ENCODE measurements at regions not wholly inside any gene's neighbourhood (a gene's known extent, or its start where the extent isn't known, plus 50 kb on each side); places are given as distances from the start of the nearest gene placed in this dataset.

DNA sequence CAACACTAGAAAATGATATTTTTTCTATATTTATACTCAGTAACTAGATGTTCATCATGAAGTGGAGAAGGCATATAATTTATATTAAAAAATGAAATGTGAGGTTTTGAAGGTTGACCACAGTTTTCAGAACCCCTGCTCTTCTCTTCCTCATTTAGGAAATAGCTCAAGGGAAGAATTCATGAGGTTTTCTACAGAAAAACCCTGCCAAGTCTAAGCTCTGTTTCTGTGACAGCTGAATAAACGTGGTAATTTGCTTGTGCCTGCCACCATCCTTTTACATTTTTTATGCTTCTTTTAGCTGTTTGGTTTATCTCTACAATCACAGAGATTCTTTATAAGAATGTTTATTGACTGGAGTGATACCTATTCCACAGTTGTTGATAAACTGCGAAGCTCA, 630.3 kb upstream of the POT1 start:
- Histone ChIP-seq H3K4me1 (no peaks in the 10 kb centered on the region), H3K9me3 (peaks cover 0 to 9% (median 0%) of the 10 kb centered on the region in 11 donors), H3K27ac (no peak overlapping the region), H3K4me3 (no peak overlapping the region), H3K36me3 (no peaks in the 10 kb centered on the region), H3K27me3 (no peaks in the 10 kb centered on the region)
- WGBS, 2 donors = 73 to 77% methylated on average over 2 of the region's 2 CpGs
- TF ChIP-seq, protein P1, sequence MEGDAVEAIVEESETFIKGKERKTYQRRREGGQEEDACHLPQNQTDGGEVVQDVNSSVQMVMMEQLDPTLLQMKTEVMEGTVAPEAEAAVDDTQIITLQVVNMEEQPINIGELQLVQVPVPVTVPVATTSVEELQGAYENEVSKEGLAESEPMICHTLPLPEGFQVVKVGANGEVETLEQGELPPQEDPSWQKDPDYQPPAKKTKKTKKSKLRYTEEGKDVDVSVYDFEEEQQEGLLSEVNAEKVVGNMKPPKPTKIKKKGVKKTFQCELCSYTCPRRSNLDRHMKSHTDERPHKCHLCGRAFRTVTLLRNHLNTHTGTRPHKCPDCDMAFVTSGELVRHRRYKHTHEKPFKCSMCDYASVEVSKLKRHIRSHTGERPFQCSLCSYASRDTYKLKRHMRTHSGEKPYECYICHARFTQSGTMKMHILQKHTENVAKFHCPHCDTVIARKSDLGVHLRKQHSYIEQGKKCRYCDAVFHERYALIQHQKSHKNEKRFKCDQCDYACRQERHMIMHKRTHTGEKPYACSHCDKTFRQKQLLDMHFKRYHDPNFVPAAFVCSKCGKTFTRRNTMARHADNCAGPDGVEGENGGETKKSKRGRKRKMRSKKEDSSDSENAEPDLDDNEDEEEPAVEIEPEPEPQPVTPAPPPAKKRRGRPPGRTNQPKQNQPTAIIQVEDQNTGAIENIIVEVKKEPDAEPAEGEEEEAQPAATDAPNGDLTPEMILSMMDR (IDR thresholded peaks at IDR 0.05) = no peak
- intact Hi-C loops (cut with DNase I) = no loop called here
- DNase-seq (no peak), ATAC-seq (no peak)

DNA sequence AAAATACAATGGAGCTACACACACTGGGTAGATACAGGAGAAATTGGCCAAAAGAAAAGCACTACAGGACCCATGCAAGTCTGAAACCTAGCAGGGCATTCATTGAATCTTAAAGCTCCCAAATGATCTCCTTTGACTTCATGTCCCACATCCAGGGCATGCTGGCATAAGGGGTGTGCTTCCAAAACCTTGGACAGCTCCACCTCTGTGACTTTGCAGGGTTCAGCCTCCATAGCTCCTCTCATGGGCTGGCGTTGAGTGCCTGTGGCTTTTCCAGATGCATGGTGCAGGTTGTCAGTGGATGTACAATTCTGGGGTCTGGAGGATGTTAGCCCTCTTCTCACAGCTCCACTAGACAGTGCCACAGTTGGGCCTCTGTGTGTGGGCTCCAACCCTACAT, 626.3 kb upstream of the POT1 start:
- intact Hi-C loops (cut with DNase I) = no loop called here
- DNase-seq (no peak), ATAC-seq (no peak)
- no peaks in the 10 kb centered on the region for H3K27me3 ChIP-seq
- H3K4me1 ChIP-seq = no peaks in the 10 kb centered on the region
- H3K9me3 ChIP-seq = peaks cover 0 to 9% (median 0%) of the 10 kb centered on the region in 11 donors
- H3K36me3 ChIP-seq = no peaks in the 10 kb centered on the region
- 68 to 78% methylated on average over 1 of the region's 1 CpG for WGBS, 2 donors
- TF ChIP-seq, protein P1 (IDR thresholded peaks at IDR 0.05) = no peak
- H3K27ac ChIP-seq = no peak overlapping the region
- no peak overlapping the region for H3K4me3 ChIP-seq

DNA sequence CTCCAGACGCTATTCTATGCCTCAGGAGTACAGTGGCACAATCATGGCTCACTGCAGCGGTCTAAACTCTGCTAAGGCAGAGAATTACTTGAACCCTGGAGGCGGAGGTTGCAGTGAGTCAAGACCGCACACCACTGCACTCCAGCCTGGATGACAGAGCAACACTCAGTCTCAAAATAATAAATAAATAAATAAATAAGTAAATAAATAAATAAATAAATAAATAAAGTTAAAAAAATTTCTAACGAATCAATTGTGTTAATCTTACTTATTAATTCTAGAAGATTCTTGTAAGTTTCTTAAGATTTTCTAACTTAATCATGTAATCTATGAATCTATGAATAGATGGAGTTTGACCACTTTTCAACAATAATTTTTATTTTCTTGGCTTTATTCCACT, 621.4 kb upstream of the POT1 start:
- intact Hi-C loops (cut with DNase I) = no loop called here
- ATAC-seq = no peak
- H3K27ac ChIP-seq = no peak overlapping the region
- H3K9me3 ChIP-seq = no peaks in the 10 kb centered on the region
- DNase-seq = no peak
- H3K4me1 ChIP-seq = no peaks in the 10 kb centered on the region
- H3K27me3 ChIP-seq = no peaks in the 10 kb centered on the region
- TF ChIP-seq, protein P1 (IDR thresholded peaks at IDR 0.05) = no peak
- H3K4me3 ChIP-seq = no peak overlapping the region
- 90 to 91% methylated on average over 5 of the region's 5 CpGs for WGBS, 2 donors
- H3K36me3 ChIP-seq = no peaks in the 10 kb centered on the region

DNA sequence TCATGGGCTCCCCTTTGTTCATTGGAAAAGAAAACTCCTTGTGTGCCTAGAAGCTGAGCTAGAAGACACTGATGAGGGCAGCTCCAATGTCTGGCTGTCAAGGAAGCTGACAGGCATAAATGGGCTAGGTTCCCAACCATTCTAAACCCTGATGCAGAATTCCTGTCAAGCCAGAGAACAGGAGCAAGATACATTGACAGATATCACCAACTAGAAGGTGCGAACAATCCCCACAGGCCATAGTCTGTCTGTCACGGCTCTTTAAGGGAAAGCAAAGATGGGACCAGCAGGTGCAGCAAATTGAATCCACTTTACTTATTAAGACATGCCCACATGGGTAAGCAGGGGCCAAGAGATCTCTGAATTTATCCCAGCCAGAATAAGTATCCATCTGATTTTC, 617.9 kb upstream of the POT1 start:
- 48 to 76% methylated on average over 2 of the region's 2 CpGs for WGBS, 2 donors
- no peaks in the 10 kb centered on the region for H3K9me3 ChIP-seq
- intact Hi-C loops (cut with DNase I) = no loop called here

More for the DNA sequence above, 617.9 kb upstream of the POT1 start:
- H3K27me3 ChIP-seq = no peaks in the 10 kb centered on the region
- DNase-seq (no peak), ATAC-seq (no peak)
- no peak overlapping the region for H3K27ac ChIP-seq
- H3K4me3 ChIP-seq = no peak overlapping the region
- H3K4me1 ChIP-seq = no peaks in the 10 kb centered on the region
- no peaks in the 10 kb centered on the region for H3K36me3 ChIP-seq
- TF ChIP-seq, protein P1 (IDR thresholded peaks at IDR 0.05) = no peak

Measured in heart right ventricle (tissue), 16 donors.